Stimulated activated naive B cell treated with anti-CD40 and anti-IgM and Interleukin-4, amounts not matched to agents 10 μg/mL and 1 μg/mL and 100 μg/mL, for 72 hours (primary cell): ENCODE measurements at regions not wholly inside any gene's neighbourhood (a gene's known extent, or its start where the extent isn't known, plus 50 kb on each side); places are given as distances from the start of the nearest gene placed in this dataset.
"Not testable (repeated sequence)": the region's sequence is repeated elsewhere in the genome, so short reads cannot be mapped to it uniquely, and the experiment has no call there.

Source experiments
- ATAC-seq, 2 donors: fragments of 150-1000 bp; cut with Tn5 transposase; replicated peaks; 2 replicates each; pipeline ENCODE4 v1.10.0; 2021; ENCODE audit warnings: moderate library complexity in 1 of 2
- DNase-seq: peaks from one replicate; pipeline ENCODE4 v3.0.0; 2021
- H3K27ac Mint-ChIP-seq: one replicate; pipeline ENCODE4 v1.8.0; 2022; ENCODE audit warnings: mild to moderate bottlenecking, mixed read lengths
- H3K27me3 Mint-ChIP-seq, 2 donors: one replicate each; pipeline ENCODE4 v1.8.0; 2022; ENCODE audit warnings: mixed read lengths in 2 of 2
- H3K36me3 Mint-ChIP-seq, 2 donors: one replicate each; pipeline ENCODE4 v1.8.0; 2022; ENCODE audit warnings: mixed read lengths in 2 of 2, mild to moderate bottlenecking in 1 of 2
- H3K4me1 Mint-ChIP-seq, 2 donors: one replicate each; pipeline ENCODE4 v1.8.0; 2022; ENCODE audit warnings: mixed read lengths in 2 of 2, mild to moderate bottlenecking in 1 of 2
- H3K4me3 Mint-ChIP-seq, 2 donors: one replicate each; pipeline ENCODE4 v1.8.0; 2022; ENCODE audit warnings: mild to moderate bottlenecking in 2 of 2, mixed read lengths in 2 of 2, moderate library complexity in 1 of 2
- H3K9me3 Mint-ChIP-seq, 2 donors: one replicate each; pipeline ENCODE4 v1.8.0; 2022; ENCODE audit warnings: mixed read lengths in 2 of 2, mild to moderate bottlenecking in 1 of 2

- Mint-ChIP-seq H3K36me3 (no peaks in the 10 kb centered on the region), H3K27me3 (no peaks in the 10 kb centered on the region), H3K4me1 (no peaks in the 10 kb centered on the region), H3K27ac (no peak overlapping the region), H3K9me3 (peaks cover 0 to 2% of the 10 kb centered on the region in 2 donors), H3K4me3 (no peak overlapping the region)
- DNase-seq (no peak), ATAC-seq (no peak)
Observed at GRCh38 chr13:69101841-69102240, 1005.8 kb upstream of the ATXN8OS start.

GRCh38 chr13:69094485-69094884 is 1013.1 kb upstream of the ATXN8OS start:
- H3K27ac Mint-ChIP-seq = no peak overlapping the region
- H3K4me3 Mint-ChIP-seq = no peak overlapping the region
- ATAC-seq (no peak), DNase-seq (no peak)
- no peaks in the 10 kb centered on the region for H3K4me1 Mint-ChIP-seq
- H3K27me3 Mint-ChIP-seq = no peaks in the 10 kb centered on the region
- no peaks in the 10 kb centered on the region for H3K36me3 Mint-ChIP-seq
- peaks cover 0 to 4% of the 10 kb centered on the region in 2 donors for H3K9me3 Mint-ChIP-seq

GRCh38 chr13:69092615-69093322 is 1014.9 kb upstream of the ATXN8OS start:
- Mint-ChIP-seq H3K36me3 (no peaks in the 10 kb centered on the region), H3K27me3 (no peaks in the 10 kb centered on the region), H3K9me3 (peaks cover 0 to 4% of the 10 kb centered on the region in 2 donors), H3K27ac (no peak overlapping the region), H3K4me3 (no peak overlapping the region), H3K4me1 (no peaks in the 10 kb centered on the region)
- ATAC-seq = no peak
- no peak for DNase-seq

- Mint-ChIP-seq H3K36me3 (no peaks in the 10 kb centered on the region), H3K4me3 (no peak overlapping the region), H3K27me3 (no peaks in the 10 kb centered on the region), H3K4me1 (no peaks in the 10 kb centered on the region), H3K27ac (no peak overlapping the region), H3K9me3 (peaks cover 0 to 4% of the 10 kb centered on the region in 2 donors)
- DNase-seq = no peak
- no peak for ATAC-seq
Observed at GRCh38 chr13:69077267-69077666, 1030.4 kb upstream of the ATXN8OS start.

- H3K27ac Mint-ChIP-seq = no peak overlapping the region
Observed at GRCh38 chr13:69069554-69070133, 1038.0 kb upstream of the ATXN8OS start.

GRCh38 chr13:69050696-69051095 is 1056.9 kb upstream of the ATXN8OS start:
- DNase-seq (no peak), ATAC-seq (no peak)
- no peak overlapping the region for H3K27ac Mint-ChIP-seq
- peaks cover under 1 to 9% of the 10 kb centered on the region in 2 donors for H3K9me3 Mint-ChIP-seq
- no peaks in the 10 kb centered on the region for H3K4me1 Mint-ChIP-seq
- no peaks in the 10 kb centered on the region for H3K36me3 Mint-ChIP-seq
- no peak overlapping the region for H3K4me3 Mint-ChIP-seq
- no peaks in the 10 kb centered on the region for H3K27me3 Mint-ChIP-seq

More at GRCh38 chr13:69069554-69070133, 1038.0 kb upstream of the ATXN8OS start:
- Mint-ChIP-seq H3K4me3 (no peak overlapping the region), H3K27me3 (no peaks in the 10 kb centered on the region), H3K9me3 (no peaks in the 10 kb centered on the region), H3K4me1 (no peaks in the 10 kb centered on the region), H3K36me3 (no peaks in the 10 kb centered on the region)
- DNase-seq (no peak), ATAC-seq (no peak)

- H3K9me3 Mint-ChIP-seq = peaks cover 4 to 6% of the 10 kb centered on the region in 2 donors
- DNase-seq (no peak), ATAC-seq (no peak)
- no peak overlapping the region for H3K4me3 Mint-ChIP-seq
- H3K27me3 Mint-ChIP-seq = no peaks in the 10 kb centered on the region
- no peak overlapping the region for H3K27ac Mint-ChIP-seq
- no peaks in the 10 kb centered on the region for H3K4me1 Mint-ChIP-seq
- H3K36me3 Mint-ChIP-seq = no peaks in the 10 kb centered on the region
Observed at GRCh38 chr13:69044629-69045028, 1063.0 kb upstream of the ATXN8OS start.

- no peaks in the 10 kb centered on the region for H3K36me3 Mint-ChIP-seq
- H3K27me3 Mint-ChIP-seq = no peaks in the 10 kb centered on the region
- DNase-seq = no peak
- no peak overlapping the region for H3K4me3 Mint-ChIP-seq
- ATAC-seq = no peak
- H3K27ac Mint-ChIP-seq = no peak overlapping the region
- H3K4me1 Mint-ChIP-seq = no peaks in the 10 kb centered on the region
- H3K9me3 Mint-ChIP-seq = peaks cover 4 to 5% of the 10 kb centered on the region in 2 donors
Observed at GRCh38 chr13:69040898-69041297, 1066.7 kb upstream of the ATXN8OS start.

GRCh38 chr13:69035771-69036170 is 1071.9 kb upstream of the ATXN8OS start:
- Mint-ChIP-seq H3K27ac (no peak overlapping the region), H3K36me3 (no peaks in the 10 kb centered on the region), H3K9me3 (peaks cover 0 to 5% of the 10 kb centered on the region in 2 donors), H3K4me1 (no peaks in the 10 kb centered on the region), H3K27me3 (no peaks in the 10 kb centered on the region), H3K4me3 (no peak overlapping the region)
- DNase-seq (no peak), ATAC-seq (no peak)

GRCh38 chr13:69028936-69029335 is 1078.7 kb upstream of the ATXN8OS start:
- H3K4me1 Mint-ChIP-seq = no peaks in the 10 kb centered on the region
- no peak overlapping the region for H3K27ac Mint-ChIP-seq
- DNase-seq (no peak), ATAC-seq (no peak)
- no peak overlapping the region for H3K4me3 Mint-ChIP-seq
- no peaks in the 10 kb centered on the region for H3K27me3 Mint-ChIP-seq
- peaks cover 0 to 3% of the 10 kb centered on the region in 2 donors for H3K9me3 Mint-ChIP-seq
- H3K36me3 Mint-ChIP-seq = no peaks in the 10 kb centered on the region

GRCh38 chr13:69020120-69020519 is 1087.5 kb upstream of the ATXN8OS start:
- no peak overlapping the region for H3K27ac Mint-ChIP-seq
- H3K4me3 Mint-ChIP-seq = no peak overlapping the region
- DNase-seq = no peak
- no peaks in the 10 kb centered on the region for H3K4me1 Mint-ChIP-seq
- no peaks in the 10 kb centered on the region for H3K27me3 Mint-ChIP-seq
- no peak for ATAC-seq
- H3K36me3 Mint-ChIP-seq = no peaks in the 10 kb centered on the region
- H3K9me3 Mint-ChIP-seq = peaks cover 6 to 10% of the 10 kb centered on the region in 2 donors

GRCh38 chr13:69018173-69018572 is 1089.5 kb upstream of the ATXN8OS start:
- not testable (repeated sequence) for H3K4me1 Mint-ChIP-seq, H3K27ac Mint-ChIP-seq, DNase-seq, H3K27me3 Mint-ChIP-seq, H3K9me3 Mint-ChIP-seq, ATAC-seq, H3K4me3 Mint-ChIP-seq, H3K36me3 Mint-ChIP-seq

- DNase-seq = no peak
- no peaks in the 10 kb centered on the region for H3K27me3 Mint-ChIP-seq
- no peak for ATAC-seq
- H3K4me1 Mint-ChIP-seq = no peaks in the 10 kb centered on the region
- H3K9me3 Mint-ChIP-seq = peaks cover 0 to 7% of the 10 kb centered on the region in 2 donors
- H3K4me3 Mint-ChIP-seq = no peak overlapping the region
- H3K27ac Mint-ChIP-seq = no peak overlapping the region
- H3K36me3 Mint-ChIP-seq = no peaks in the 10 kb centered on the region
Observed at GRCh38 chr13:69010789-69011188, 1096.8 kb upstream of the ATXN8OS start.

GRCh38 chr13:69008499-69008898 is 1099.1 kb upstream of the ATXN8OS start:
- no peak for ATAC-seq
- H3K4me3 Mint-ChIP-seq = no peak overlapping the region
- peaks cover 0 to 9% of the 10 kb centered on the region in 2 donors for H3K9me3 Mint-ChIP-seq
- no peaks in the 10 kb centered on the region for H3K36me3 Mint-ChIP-seq
- no peaks in the 10 kb centered on the region for H3K4me1 Mint-ChIP-seq
- no peak overlapping the region for H3K27ac Mint-ChIP-seq
- DNase-seq = no peak
- no peaks in the 10 kb centered on the region for H3K27me3 Mint-ChIP-seq

GRCh38 chr13:68998056-68998455 is 1109.6 kb upstream of the ATXN8OS start:
- Mint-ChIP-seq H3K27ac (no peak overlapping the region), H3K27me3 (no peaks in the 10 kb centered on the region), H3K9me3 (peaks cover 12 to 17% of the 10 kb centered on the region in 2 donors), H3K4me1 (no peaks in the 10 kb centered on the region), H3K36me3 (no peaks in the 10 kb centered on the region), H3K4me3 (no peak overlapping the region)
- DNase-seq (no peak), ATAC-seq (no peak)
